GM12872 (cell line): ENCODE measurements at regions not wholly inside any gene's neighbourhood (a gene's known extent, or its start where the extent isn't known, plus 50 kb on each side); places are given as distances from the start of the nearest gene placed in this dataset.

Source experiments
- CTCF ChIP-seq: IDR thresholded peaks from 3 replicates; pipeline ENCODE4 v1.5.1; 2011; ENCODE audit warnings: low read depth, mild to moderate bottlenecking, low read length, moderate library complexity; ENCODE audit not compliant: insufficient read depth

- TF ChIP-seq CTCF, result no peak
These were observed 396.8 kb upstream of the CCDC179 start for GRCh38 chr11:23257088-23257487.

DNA sequence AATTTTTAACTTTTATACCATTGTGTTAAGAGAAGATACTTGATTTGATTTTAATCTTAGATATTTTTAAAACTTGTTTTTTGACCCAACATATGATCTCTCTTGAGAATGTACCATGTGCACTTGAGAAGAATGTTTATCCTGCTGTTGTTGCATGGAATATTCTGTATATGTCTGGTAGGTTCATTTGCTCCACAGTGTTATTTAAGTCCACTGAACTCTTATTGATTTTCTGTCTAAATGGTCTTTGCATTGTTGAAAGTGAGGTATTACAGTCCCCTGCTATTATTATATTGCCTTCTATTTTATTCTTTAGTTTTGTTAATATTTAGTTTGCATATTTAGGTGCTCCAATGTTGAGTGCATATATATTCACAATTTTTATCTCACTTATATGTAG is 397.3 kb upstream of the CCDC179 start:
- TF ChIP-seq CTCF, result no peak

- TF ChIP-seq CTCF, result no peak
These were observed 403.2 kb upstream of the CCDC179 start for GRCh38 chr11:23263466-23263865.

- no peak for TF ChIP-seq CTCF
These were observed 411.8 kb upstream of the CCDC179 start for GRCh38 chr11:23272095-23272494.

DNA sequence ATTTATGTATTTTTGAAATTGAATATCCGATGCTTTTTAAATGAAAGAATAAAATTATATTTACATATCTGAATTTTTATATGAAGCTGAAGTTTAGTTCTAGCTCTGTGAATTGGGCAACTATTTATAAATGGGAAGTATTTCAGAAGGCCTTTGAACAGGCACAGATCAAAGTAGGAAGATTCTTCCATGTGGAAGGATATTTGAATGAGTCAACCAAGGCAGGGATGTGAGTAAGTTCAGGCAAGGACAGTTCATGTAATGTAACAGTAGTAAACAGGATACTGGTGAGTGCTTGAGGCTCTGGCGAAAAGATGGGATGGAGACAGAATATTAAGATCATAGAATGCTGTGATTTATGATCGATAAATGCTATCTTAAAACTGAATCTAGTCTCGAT is 417.8 kb upstream of the CCDC179 start:
- TF ChIP-seq CTCF, result no peak

DNA sequence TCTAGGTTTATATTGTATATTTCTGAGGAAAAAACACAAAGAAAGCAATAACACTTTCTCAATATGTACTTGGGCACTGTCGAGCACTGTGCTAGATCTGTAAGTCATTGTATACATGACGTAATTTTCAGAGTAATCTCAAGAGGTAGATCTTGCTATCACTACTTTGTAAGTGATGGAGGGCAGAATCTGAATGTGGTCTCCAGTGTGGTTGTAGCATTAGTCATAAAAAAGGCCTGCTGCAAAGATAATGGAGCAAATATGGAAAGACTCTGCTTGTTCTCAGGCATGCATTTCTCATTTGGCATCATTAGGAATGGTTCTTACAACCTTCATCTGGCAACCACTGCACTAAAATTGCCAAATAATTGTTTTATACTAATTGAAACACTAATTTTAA is 419.8 kb upstream of the CCDC179 start:
- no peak for TF ChIP-seq CTCF

GRCh38 chr11:23283666-23284065 is 423.4 kb upstream of the CCDC179 start:
- no peak for TF ChIP-seq CTCF

GRCh38 chr11:23284631-23285030 is 424.4 kb upstream of the CCDC179 start:
- TF ChIP-seq CTCF, result no peak
